ENCODE measurements at regions not wholly inside any gene's neighbourhood (a gene's known extent, or its start where the extent isn't known, plus 50 kb on each side); places are given as distances from the start of the nearest gene placed in this dataset.

DNA sequence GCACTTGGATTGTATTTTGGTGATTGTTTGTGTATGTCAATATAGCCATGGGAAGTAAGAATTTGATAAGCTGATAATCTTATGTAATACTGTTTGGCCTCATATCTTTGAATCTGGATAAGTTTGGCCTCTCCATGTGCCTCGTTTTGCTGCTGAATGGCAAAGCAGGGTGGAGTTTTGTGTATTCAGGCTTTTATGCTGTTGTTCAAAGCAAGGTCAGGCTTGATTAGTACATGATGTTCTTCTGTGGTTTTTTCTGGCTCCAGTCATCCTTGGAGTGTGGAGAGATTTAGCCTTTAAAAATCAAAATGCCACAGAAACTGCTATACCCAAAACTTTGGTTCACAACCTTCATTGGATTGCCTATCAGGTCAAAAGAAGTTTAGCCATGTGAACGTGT, 728.9 kb upstream of the GJE1 start:
- TF ChIP-seq, protein P1, sequence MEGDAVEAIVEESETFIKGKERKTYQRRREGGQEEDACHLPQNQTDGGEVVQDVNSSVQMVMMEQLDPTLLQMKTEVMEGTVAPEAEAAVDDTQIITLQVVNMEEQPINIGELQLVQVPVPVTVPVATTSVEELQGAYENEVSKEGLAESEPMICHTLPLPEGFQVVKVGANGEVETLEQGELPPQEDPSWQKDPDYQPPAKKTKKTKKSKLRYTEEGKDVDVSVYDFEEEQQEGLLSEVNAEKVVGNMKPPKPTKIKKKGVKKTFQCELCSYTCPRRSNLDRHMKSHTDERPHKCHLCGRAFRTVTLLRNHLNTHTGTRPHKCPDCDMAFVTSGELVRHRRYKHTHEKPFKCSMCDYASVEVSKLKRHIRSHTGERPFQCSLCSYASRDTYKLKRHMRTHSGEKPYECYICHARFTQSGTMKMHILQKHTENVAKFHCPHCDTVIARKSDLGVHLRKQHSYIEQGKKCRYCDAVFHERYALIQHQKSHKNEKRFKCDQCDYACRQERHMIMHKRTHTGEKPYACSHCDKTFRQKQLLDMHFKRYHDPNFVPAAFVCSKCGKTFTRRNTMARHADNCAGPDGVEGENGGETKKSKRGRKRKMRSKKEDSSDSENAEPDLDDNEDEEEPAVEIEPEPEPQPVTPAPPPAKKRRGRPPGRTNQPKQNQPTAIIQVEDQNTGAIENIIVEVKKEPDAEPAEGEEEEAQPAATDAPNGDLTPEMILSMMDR (IDR thresholded peaks at IDR 0.05; ENCODE audit: poor library complexity, severe bottlenecking): no peak
- no peak for TF ChIP-seq EZH2 (IDR thresholded peaks at IDR 0.05; ENCODE audit: borderline replicate concordance, insufficient read depth, low read length, poor library complexity, severe bottlenecking)
- no peak for TF ChIP-seq SMC3 (conservative IDR thresholded peaks at IDR 0.05; ENCODE audit: poor library complexity)
- no peak for TF ChIP-seq RAD21 (conservative IDR thresholded peaks at IDR 0.05)
- no peak for TF ChIP-seq EP300 (conservative IDR thresholded peaks at IDR 0.05; ENCODE audit: poor library complexity, severe bottlenecking)
- no peak for TF ChIP-seq POLR2AphosphoS5 (IDR thresholded peaks at IDR 0.05)
- TF ChIP-seq, protein P2, sequence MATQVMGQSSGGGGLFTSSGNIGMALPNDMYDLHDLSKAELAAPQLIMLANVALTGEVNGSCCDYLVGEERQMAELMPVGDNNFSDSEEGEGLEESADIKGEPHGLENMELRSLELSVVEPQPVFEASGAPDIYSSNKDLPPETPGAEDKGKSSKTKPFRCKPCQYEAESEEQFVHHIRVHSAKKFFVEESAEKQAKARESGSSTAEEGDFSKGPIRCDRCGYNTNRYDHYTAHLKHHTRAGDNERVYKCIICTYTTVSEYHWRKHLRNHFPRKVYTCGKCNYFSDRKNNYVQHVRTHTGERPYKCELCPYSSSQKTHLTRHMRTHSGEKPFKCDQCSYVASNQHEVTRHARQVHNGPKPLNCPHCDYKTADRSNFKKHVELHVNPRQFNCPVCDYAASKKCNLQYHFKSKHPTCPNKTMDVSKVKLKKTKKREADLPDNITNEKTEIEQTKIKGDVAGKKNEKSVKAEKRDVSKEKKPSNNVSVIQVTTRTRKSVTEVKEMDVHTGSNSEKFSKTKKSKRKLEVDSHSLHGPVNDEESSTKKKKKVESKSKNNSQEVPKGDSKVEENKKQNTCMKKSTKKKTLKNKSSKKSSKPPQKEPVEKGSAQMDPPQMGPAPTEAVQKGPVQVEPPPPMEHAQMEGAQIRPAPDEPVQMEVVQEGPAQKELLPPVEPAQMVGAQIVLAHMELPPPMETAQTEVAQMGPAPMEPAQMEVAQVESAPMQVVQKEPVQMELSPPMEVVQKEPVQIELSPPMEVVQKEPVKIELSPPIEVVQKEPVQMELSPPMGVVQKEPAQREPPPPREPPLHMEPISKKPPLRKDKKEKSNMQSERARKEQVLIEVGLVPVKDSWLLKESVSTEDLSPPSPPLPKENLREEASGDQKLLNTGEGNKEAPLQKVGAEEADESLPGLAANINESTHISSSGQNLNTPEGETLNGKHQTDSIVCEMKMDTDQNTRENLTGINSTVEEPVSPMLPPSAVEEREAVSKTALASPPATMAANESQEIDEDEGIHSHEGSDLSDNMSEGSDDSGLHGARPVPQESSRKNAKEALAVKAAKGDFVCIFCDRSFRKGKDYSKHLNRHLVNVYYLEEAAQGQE (IDR thresholded peaks at IDR 0.05; ENCODE audit: borderline replicate concordance): no peak

All from neural cell (in vitro differentiated cells).